ENCODE measurements at regions not wholly inside any gene's neighbourhood (a gene's known extent, or its start where the extent isn't known, plus 50 kb on each side); places are given as distances from the start of the nearest gene placed in this dataset.
"Not testable (repeated sequence)": the region's sequence is repeated elsewhere in the genome, so short reads cannot be mapped to it uniquely, and the experiment has no call there.

DNA sequence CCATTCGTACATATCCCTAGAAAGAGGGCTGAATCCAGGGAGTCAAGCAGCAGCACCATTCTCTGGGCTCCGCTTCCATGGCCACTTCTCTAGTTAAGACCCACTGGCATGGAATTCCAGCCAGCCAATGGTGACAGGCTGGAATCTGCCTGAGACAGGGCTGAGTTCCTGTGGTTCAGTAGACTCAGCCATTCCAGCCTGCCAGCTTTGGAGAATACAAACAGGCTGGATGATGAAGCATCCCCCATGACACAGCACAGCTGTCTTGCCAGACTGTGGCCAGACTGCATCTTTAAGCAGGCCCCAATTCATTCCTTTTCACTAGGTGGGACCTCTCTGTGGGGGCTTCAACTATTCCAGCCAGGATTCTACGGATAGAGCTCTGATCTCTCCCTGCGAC lies 329.6 kb downstream of the XPNPEP1 start:
- TF ChIP-seq, protein P1, sequence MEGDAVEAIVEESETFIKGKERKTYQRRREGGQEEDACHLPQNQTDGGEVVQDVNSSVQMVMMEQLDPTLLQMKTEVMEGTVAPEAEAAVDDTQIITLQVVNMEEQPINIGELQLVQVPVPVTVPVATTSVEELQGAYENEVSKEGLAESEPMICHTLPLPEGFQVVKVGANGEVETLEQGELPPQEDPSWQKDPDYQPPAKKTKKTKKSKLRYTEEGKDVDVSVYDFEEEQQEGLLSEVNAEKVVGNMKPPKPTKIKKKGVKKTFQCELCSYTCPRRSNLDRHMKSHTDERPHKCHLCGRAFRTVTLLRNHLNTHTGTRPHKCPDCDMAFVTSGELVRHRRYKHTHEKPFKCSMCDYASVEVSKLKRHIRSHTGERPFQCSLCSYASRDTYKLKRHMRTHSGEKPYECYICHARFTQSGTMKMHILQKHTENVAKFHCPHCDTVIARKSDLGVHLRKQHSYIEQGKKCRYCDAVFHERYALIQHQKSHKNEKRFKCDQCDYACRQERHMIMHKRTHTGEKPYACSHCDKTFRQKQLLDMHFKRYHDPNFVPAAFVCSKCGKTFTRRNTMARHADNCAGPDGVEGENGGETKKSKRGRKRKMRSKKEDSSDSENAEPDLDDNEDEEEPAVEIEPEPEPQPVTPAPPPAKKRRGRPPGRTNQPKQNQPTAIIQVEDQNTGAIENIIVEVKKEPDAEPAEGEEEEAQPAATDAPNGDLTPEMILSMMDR (IDR thresholded peaks at IDR 0.05; ENCODE audit: low read depth, low read length, missing control alignments) = no peak
- no peak for DNase-seq (ENCODE audit: low read depth)
- no peak overlapping the region for H3K4me3 ChIP-seq (ENCODE audit: low read depth, low read length)

DNA sequence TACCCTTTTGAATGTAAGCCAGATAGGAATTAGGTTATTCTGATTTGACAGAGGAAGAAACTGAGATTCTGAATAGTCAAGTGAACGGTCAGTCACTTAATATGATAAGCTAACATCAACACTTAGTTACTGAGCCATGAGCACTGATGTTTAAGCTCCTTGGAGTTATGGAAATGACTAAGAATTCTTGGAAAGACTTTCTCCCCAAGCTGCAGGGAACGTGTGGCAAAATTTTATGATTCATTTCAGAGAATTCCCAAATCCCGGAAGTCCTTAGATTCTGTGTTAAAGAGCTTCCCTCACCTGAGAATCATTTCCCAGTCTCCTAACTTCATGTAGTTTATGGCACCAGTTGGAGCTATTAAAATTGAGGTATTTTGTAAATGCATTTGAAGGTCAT lies 330.9 kb downstream of the XPNPEP1 start:
- no peak for DNase-seq (ENCODE audit: low read depth)
- TF ChIP-seq, protein P1 (IDR thresholded peaks at IDR 0.05; ENCODE audit: low read depth, low read length, missing control alignments) = no peak
- H3K4me3 ChIP-seq (ENCODE audit: low read depth, low read length) = no peak overlapping the region

DNA sequence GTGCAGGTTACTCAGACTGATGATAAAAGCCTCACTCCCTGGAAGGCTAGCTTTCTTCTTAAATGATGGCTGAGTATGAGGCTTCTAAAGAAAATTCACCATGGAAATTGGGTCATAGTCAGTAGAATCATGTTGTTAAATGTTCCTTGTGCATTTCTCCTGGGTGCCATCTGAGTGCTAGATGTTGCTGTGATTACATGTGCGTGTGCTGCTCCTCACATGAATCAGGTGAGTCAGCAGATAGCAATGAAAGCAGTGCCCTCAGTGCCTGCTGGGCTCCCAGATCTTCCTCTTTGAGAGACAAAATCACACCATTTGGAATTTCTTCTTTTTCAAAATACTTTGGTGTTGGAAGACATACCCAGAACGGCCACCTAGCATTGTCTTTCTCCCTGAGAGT lies 331.7 kb downstream of the XPNPEP1 start:
- DNase-seq (ENCODE audit: low read depth) = no peak
- TF ChIP-seq, protein P1 (IDR thresholded peaks at IDR 0.05; ENCODE audit: low read depth, low read length, missing control alignments) = no peak
- no peak overlapping the region for H3K4me3 ChIP-seq (ENCODE audit: low read depth, low read length)

DNA sequence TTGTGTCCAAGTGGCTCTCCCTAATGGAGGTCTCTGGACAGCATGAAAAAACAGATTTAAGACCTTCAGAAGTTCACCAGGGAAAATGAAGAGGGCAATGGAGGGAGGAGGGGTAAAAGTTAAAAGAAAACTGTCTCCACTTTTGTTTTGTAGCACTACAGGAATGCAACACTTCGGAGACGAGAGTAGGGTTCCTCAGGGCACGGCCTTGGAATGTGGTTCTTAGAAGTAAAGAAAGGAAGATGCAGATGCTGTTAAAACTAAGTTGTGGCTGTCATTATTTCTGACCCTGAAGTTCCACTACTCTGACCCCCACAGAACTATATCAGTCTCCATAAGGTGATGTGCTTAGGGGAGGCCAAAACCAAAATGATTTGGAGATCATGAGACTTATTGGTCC lies 335.1 kb downstream of the XPNPEP1 start:
- H3K4me3 ChIP-seq (ENCODE audit: low read depth, low read length) = no peak overlapping the region
- TF ChIP-seq, protein P1 (IDR thresholded peaks at IDR 0.05; ENCODE audit: low read depth, low read length, missing control alignments) = no peak
- DNase-seq (ENCODE audit: low read depth) = no peak

DNA sequence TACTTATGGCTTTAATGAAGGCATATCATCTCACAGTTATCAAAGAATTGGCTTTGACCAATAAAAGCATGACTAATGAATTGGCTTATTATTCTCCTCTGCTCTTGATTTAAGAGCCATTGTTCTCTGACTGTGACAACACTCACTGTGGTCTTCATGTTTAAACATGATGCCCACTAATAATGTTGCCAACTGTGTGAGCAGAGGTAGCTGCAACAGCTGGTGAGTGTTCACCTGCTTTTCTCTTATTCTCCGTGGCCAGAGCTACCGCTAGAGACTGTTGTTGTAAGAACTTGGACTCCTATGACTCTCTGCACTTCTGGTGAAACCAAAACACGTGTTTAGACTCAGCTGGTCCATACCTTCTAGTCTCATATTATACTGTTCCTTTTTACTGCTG lies 335.9 kb downstream of the XPNPEP1 start:
- DNase-seq (ENCODE audit: low read depth) = no peak
- TF ChIP-seq, protein P1 (IDR thresholded peaks at IDR 0.05; ENCODE audit: low read depth, low read length, missing control alignments) = no peak
- H3K4me3 ChIP-seq (ENCODE audit: low read depth, low read length) = no peak overlapping the region

DNA sequence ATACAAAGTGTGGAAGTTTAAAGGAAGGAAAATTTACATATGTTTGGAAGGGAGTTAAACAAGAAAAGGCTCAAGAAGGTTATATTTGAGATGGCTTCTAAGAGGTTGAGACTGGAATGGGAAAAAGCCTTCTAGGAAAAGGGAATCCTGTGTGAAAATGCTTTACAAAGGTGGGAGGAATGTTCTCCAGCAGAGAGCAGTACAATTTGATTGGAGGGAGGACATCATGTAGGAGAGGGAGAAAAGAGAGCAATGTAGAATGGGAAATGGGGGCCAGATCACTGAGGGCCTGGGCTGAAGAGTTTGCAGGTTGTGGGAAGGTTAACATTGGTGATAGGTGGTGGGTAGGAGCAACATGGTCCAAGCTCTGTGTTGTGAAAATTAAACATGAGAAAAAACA lies 366.9 kb downstream of the XPNPEP1 start:
- TF ChIP-seq, protein P1 (IDR thresholded peaks at IDR 0.05; ENCODE audit: low read depth, low read length, missing control alignments) = no peak
- no peak for DNase-seq (ENCODE audit: low read depth)
- no peak overlapping the region for H3K4me3 ChIP-seq (ENCODE audit: low read depth, low read length)

DNA sequence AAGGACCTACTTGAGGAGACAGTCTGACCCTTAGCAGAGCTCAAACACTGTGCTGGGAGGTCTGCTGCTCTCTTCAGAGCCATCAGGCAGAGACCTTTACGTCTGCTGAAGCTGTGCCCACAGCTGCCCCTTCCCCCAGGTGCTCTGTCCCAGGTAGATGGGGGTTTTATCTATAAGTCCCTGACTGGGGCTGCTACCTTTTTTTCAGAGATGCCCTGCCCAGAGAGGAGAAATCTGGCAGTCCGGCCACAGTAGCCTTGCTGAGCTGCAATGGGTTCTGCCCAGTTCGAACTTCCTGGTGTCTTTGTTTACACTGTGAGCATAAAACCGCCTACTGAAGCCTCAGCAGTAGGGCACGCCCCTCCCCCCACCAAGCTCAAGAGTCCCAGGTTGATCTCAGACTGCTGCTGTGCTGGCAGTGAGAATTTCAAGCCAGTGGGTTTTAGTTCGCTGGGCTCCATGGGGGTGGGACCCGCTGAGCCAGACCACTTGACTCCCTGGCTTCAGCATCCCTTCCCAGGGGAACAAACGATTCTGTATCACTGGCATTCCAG lies 381.2 kb downstream of the XPNPEP1 start:
- H3K4me3 ChIP-seq (ENCODE audit: low read depth, low read length); DNase-seq (ENCODE audit: low read depth): not testable (repeated sequence)
